AG04449 (cell line): ENCODE measurements at regions not wholly inside any gene's neighbourhood (a gene's known extent, or its start where the extent isn't known, plus 50 kb on each side); places are given as distances from the start of the nearest gene placed in this dataset.

Experiments
- CTCF ChIA-PET: fragments of 350-600 bp; formaldehyde crosslinking; extraction: SDS; loops from one replicate; lab custom pipeline; 2021; ENCODE audit warnings: antibody characterized with exemption; lab: Yijun Ruan, JAX
- POLR2A ChIA-PET: fragments of 400-600, 350-600 bp; formaldehyde crosslinking; extraction: SDS; loops from one replicate; lab custom pipeline; 2020; ENCODE audit warnings: antibody characterized with exemption, inconsistent platforms; lab: Yijun Ruan, JAX
- DNase-seq: peaks from one replicate; pipeline ENCODE4 v3.0.0-alpha.2; 2010; ENCODE audit warnings: low read depth, low spot score
- H3K4me3 ChIP-seq: 2 replicates; pipeline ENCODE4 v1.5.1; 2011; ENCODE audit warnings: low read depth, mild to moderate bottlenecking, control low read depth, low read length
- CTCF ChIP-seq: IDR thresholded peaks from one replicate; pipeline ENCODE4 v1.5.1; 2011; ENCODE audit warnings: mild to moderate bottlenecking, moderate library complexity, low read length, control low read depth, inconsistent platforms; ENCODE audit not compliant: insufficient read depth; ENCODE audit errors: missing control alignments

DNA sequence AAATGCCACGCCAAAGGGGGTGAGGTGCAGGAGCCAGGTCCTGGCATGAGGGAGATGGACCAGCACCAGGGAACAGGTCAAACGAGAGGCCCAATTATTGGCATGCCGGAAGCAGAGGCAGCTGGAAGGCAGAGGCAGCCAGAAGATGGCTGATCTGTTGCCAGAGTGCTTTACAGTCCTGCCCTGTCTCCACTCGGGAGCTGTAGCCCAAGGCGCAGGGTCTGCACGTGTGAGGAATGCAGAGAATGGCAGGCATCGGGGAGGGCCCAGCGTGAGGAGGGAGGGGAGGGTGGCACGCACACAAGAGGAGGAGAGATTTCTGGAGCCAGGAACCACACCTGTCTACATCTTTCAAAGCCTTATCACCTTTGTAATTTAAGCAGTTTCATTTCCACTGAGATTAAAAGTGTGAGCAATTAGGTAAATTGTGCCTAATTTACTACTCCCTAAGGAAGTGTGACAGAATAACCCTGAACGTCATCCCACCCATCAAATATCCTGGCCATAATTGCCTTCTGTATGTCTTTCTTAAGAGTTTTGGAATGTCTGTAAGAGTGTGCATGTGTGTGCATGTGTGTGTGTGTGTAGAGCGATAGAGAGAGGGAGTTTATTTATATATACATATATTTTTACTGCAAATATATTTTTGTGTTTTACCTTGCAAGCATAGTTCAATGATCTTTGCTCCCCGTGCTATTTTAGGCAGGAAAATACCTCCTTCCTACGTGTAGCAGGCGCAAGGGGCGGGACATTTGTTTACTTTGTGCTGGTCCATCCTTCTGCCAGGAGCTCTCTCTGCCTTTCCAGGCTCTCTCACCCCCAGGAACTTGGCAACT is 125.5 kb upstream of the SERBP1 start:
- no peak for TF ChIP-seq CTCF
- ChIA-PET CTCF (interaction anchor here (0.9 to 11.3 kb wide), 6 partner anchors 15 to 212 kb away, joined by 3 to 197 read pairs (median 49); no protein-coding TSS in a partner anchor), POLR2A (no interaction called here)
- H3K4me3 ChIP-seq: no peak overlapping the region
- no peak for DNase-seq

GRCh38 chr1:67556297-67556900 is 126.2 kb upstream of the SERBP1 start:
- CTCF ChIA-PET: interaction anchor here (0.6 to 11.3 kb wide), 7 partner anchors 15 to 211 kb away, joined by 4 to 197 read pairs (median 32); no protein-coding TSS in a partner anchor
- no peak for DNase-seq
- POLR2A ChIA-PET: interaction anchor here (3.7 kb wide), 1 partner anchor 129 kb away, joined by 24 read pairs; the partner anchor contains the start of gene GADD45A
- TF ChIP-seq CTCF: no peak
- no peak overlapping the region for H3K4me3 ChIP-seq

DNA sequence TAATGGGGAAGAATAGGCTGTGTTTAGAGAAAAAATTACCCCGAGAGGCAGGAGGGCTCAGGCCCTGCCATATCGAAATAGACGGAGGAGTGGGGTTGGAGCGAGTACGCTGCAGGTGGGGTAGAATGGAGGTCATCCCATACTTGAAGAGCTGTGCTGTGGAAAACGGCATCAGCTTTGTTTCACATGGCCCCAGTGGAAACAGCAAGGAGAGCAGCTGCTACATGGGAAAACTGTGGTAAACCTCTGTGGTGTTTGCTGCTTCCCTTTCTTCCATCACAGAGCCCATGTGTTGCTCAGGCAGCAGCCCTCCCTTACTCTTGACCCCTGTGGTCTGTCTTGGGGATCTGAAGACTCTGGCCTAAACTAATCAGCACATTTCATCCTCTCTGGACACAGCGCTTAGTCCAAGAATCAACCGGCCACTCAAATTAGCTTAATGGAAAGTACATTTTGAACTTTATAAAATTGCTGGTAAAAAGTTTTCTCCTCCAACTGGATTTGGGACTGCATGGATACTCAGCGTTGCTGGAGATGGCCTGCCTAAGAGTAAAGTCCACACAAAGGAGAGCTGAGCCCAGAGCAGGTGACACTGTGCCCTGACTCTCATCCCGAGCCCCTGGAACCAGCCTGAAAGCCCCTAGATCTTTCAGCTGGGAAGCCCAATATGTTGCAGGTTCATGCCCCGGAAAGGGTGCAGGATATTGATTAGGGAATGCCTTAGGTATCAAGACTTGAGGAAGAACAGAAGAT is 127.1 kb upstream of the GADD45A start:
- TF ChIP-seq CTCF: no peak
- ChIA-PET CTCF (interaction anchor here (0.8 to 11.3 kb wide), 10 partner anchors 13 to 209 kb away, joined by 3 to 197 read pairs (median 5); no protein-coding TSS in a partner anchor), POLR2A (interaction anchor here (3.7 kb wide), 1 partner anchor 128 kb away, joined by 24 read pairs; the partner anchor contains the start of gene GADD45A)
- no peak for DNase-seq
- no peak overlapping the region for H3K4me3 ChIP-seq

GRCh38 chr1:67558449-67559193 is 126.4 kb upstream of the GADD45A start:
- no peak overlapping the region for H3K4me3 ChIP-seq
- ChIA-PET CTCF (interaction anchor here (0.8 to 11.3 kb wide), 9 partner anchors 13 to 209 kb away, joined by 3 to 197 read pairs (median 32); partner anchors contain the start of gene GADD45A), POLR2A (interaction anchor here (3.7 kb wide), 1 partner anchor 127 kb away, joined by 24 read pairs; the partner anchor contains the start of gene GADD45A)
- TF ChIP-seq CTCF: no peak
- no peak for DNase-seq

GRCh38 chr1:67559222-67559700 is 125.7 kb upstream of the GADD45A start:
- ChIA-PET POLR2A (interaction anchor here (3.7 kb wide), 1 partner anchor 127 kb away, joined by 24 read pairs; the partner anchor contains the start of gene GADD45A), CTCF (interaction anchor here (1.3 to 11.3 kb wide), 7 partner anchors 12 to 208 kb away, joined by 3 to 197 read pairs (median 66); partner anchors contain the start of gene GADD45A)
- H3K4me3 ChIP-seq: no peak overlapping the region
- DNase-seq: no peak
- TF ChIP-seq CTCF: no peak
